SU-DHL-6 (cell line): ENCODE measurements at regions not wholly inside any gene's neighbourhood (a gene's known extent, or its start where the extent isn't known, plus 50 kb on each side); places are given as distances from the start of the nearest gene placed in this dataset.
"Not testable (repeated sequence)": the region's sequence is repeated elsewhere in the genome, so short reads cannot be mapped to it uniquely, and the experiment has no call there.

Experiments
- H2AFZ ChIP-seq: fragments of 200-600 bp; sonication (generic); 2 replicates; pipeline ENCODE4 v1.6.1; 2014; ENCODE audit warnings: low read depth, mild to moderate bottlenecking, moderate library complexity, mixed read lengths, antibody characterized with exemption, low read length; ENCODE audit not compliant: severe bottlenecking
- H3F3A ChIP-seq: fragments of 200-600 bp; shearing (Covaris generic); 2 replicates; pipeline ENCODE4 v1.6.0; 2016; ENCODE audit warnings: antibody characterized with exemption, mild to moderate bottlenecking; ENCODE audit not compliant: insufficient read depth
- H3K27ac ChIP-seq: fragments of 200-600 bp; sonication (generic); 2 replicates; pipeline ENCODE4 v1.5.1; 2016; ENCODE audit warnings: low read depth, mild to moderate bottlenecking, low read length, moderate library complexity, mixed read lengths
- H3K27me3 ChIP-seq: fragments of 200-600 bp; sonication (generic), shearing (Covaris generic); 2 replicates; pipeline ENCODE4 v1.6.0; 2014; ENCODE audit warnings: mild to moderate bottlenecking, low read length
- H3K36me3 ChIP-seq: fragments of 200-600 bp; sonication (generic); 2 replicates; pipeline ENCODE4 v1.6.1; 2014; ENCODE audit warnings: mild to moderate bottlenecking, low read length, mixed read lengths
- H3K4me2 ChIP-seq: fragments of 300-600, 200-600 bp; shearing (Covaris generic), sonication (generic); 2 replicates; pipeline ENCODE4 v1.6.0; 2014; ENCODE audit warnings: low read length, low read depth, mild to moderate bottlenecking; ENCODE audit not compliant: poor library complexity, severe bottlenecking
- H3K4me3 ChIP-seq: fragments of 200-600 bp; sonication (generic); 2 replicates; pipeline ENCODE4 v1.5.1; 2014; ENCODE audit warnings: antibody characterized with exemption, low read length, mild to moderate bottlenecking, mixed read lengths; ENCODE audit not compliant: insufficient read depth, poor library complexity, severe bottlenecking
- H3K79me2 ChIP-seq: fragments of 200-600 bp; sonication (generic); 2 replicates; pipeline ENCODE4 v1.6.1; 2014; ENCODE audit warnings: mild to moderate bottlenecking, low read length, moderate library complexity; ENCODE audit not compliant: insufficient read depth
- H3K9ac ChIP-seq: fragments of 200-600 bp; sonication (generic); 2 replicates; pipeline ENCODE4 v1.7.0; 2014; ENCODE audit warnings: mild to moderate bottlenecking, low read length
- H3K9me2 ChIP-seq: fragments of 200-600 bp; sonication (generic); replicated peaks from 2 replicates; pipeline ENCODE4 v1.6.1; 2014; ENCODE audit warnings: low read length; ENCODE audit not compliant: insufficient read depth
- H3K9me3 ChIP-seq: fragments of 200-600 bp; sonication (generic); 2 replicates; pipeline ENCODE4 v1.6.1; 2014; ENCODE audit warnings: low read length, mixed read lengths; ENCODE audit not compliant: insufficient read depth
- H4K20me1 ChIP-seq: fragments of 200-600 bp; sonication (generic); 2 replicates; pipeline ENCODE4 v1.6.1; 2014; ENCODE audit warnings: low read depth, mild to moderate bottlenecking, antibody characterized with exemption, low read length, moderate library complexity, mixed read lengths
- CTCF ChIP-seq: fragments of 200-600 bp; sonication (generic); IDR thresholded peaks from one replicate; pipeline ENCODE4 v1.5.1; 2017; ENCODE audit warnings: antibody characterized with exemption, mild to moderate bottlenecking, low read length, moderate library complexity; ENCODE audit not compliant: insufficient read depth, poor library complexity, severe bottlenecking
- EZH2phosphoT487 ChIP-seq: fragments of 200-600 bp; sonication (generic), shearing (Covaris generic); conservative IDR thresholded peaks from 2 replicates; pipeline ENCODE4 v1.6.1; 2018; ENCODE audit warnings: mild to moderate bottlenecking, antibody characterized with exemption, low read length, moderate library complexity, mixed read lengths

- Histone ChIP-seq H4K20me1 (no peaks in the 10 kb centered on the region), H3K79me2 (no peaks in the 10 kb centered on the region), H3K9me3 (no peaks in the 10 kb centered on the region), H3K36me3 (no peaks in the 10 kb centered on the region), H3K4me2 (no peak overlapping the region), H3F3A (no peaks in the 10 kb centered on the region), H3K4me3 (no peak overlapping the region), H3K27ac (no peak overlapping the region), H3K9me2 (no peaks in the 10 kb centered on the region), H2AFZ (no peak overlapping the region), H3K27me3 (no peaks in the 10 kb centered on the region), H3K9ac (no peak overlapping the region)
- TF ChIP-seq EZH2phosphoT487 (no peak), CTCF (no peak)
Observed at GRCh38 chr4:82084747-82085146, 289.0 kb downstream of the HNRNPD start.

- H3K27ac ChIP-seq, H3K4me2 ChIP-seq, H3K9ac ChIP-seq, H2AFZ ChIP-seq, H3K79me2 ChIP-seq, H3K27me3 ChIP-seq, H3K9me3 ChIP-seq, H3K9me2 ChIP-seq, H3F3A ChIP-seq, H3K4me3 ChIP-seq, H3K36me3 ChIP-seq, H4K20me1 ChIP-seq: not testable (repeated sequence)
Observed at GRCh38 chr4:82077471-82077995, 296.3 kb downstream of the HNRNPD start.

GRCh38 chr4:82076809-82077208, 297.0 kb downstream of the HNRNPD start:
- no peaks in the 10 kb centered on the region for H3K27me3 ChIP-seq

GRCh38 chr4:82076359-82076758, 297.4 kb downstream of the HNRNPD start:
- H3K36me3 ChIP-seq = no peaks in the 10 kb centered on the region
- no peaks in the 10 kb centered on the region for H3K27me3 ChIP-seq
- no peak overlapping the region for H3K4me3 ChIP-seq
- no peak overlapping the region for H3K9ac ChIP-seq
- no peaks in the 10 kb centered on the region for H4K20me1 ChIP-seq
- H3F3A ChIP-seq = no peaks in the 10 kb centered on the region
- no peaks in the 10 kb centered on the region for H3K9me3 ChIP-seq
- TF ChIP-seq CTCF (no peak), EZH2phosphoT487 (no peak)
- no peak overlapping the region for H2AFZ ChIP-seq
- no peaks in the 10 kb centered on the region for H3K9me2 ChIP-seq
- no peak overlapping the region for H3K4me2 ChIP-seq
- no peak overlapping the region for H3K27ac ChIP-seq
- H3K79me2 ChIP-seq = no peaks in the 10 kb centered on the region

More at GRCh38 chr4:82076809-82077208, 297.0 kb downstream of the HNRNPD start:
- Histone ChIP-seq H3K36me3 (no peaks in the 10 kb centered on the region), H4K20me1 (no peaks in the 10 kb centered on the region), H3K9ac (no peak overlapping the region), H3K4me2 (no peak overlapping the region), H3K9me2 (no peaks in the 10 kb centered on the region), H3F3A (no peaks in the 10 kb centered on the region), H3K79me2 (no peaks in the 10 kb centered on the region), H2AFZ (no peak overlapping the region), H3K27ac (no peak overlapping the region), H3K4me3 (no peak overlapping the region), H3K9me3 (no peaks in the 10 kb centered on the region)
- TF ChIP-seq EZH2phosphoT487 (no peak), CTCF (no peak)
